ENCODE measurements at regions not wholly inside any gene's neighbourhood (a gene's known extent, or its start where the extent isn't known, plus 50 kb on each side); places are given as distances from the start of the nearest gene placed in this dataset.
A peak's percentile ranks its signal among the peaks of the same experiment; 100 is the strongest.

DNA sequence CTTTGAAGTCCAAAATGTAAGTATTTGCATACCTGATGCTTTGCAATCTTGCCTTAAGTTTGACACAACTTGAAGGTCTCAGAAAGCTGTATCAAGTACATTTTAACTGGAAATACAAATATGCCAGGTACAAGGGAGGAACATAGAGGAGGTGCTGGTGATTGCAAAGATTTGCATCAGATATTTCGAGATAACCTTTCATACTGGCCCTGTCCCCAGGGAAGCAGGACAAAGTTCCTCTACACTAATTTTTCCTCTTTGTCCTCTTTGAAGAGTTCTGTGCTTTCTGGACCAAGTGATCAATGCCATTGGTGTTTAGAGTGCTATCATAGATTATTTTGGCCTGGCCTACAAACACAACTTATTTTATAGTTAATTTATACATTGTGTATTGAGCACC is 686.1 kb downstream of the HACE1 start:
- DNase-seq: no peak

DNA sequence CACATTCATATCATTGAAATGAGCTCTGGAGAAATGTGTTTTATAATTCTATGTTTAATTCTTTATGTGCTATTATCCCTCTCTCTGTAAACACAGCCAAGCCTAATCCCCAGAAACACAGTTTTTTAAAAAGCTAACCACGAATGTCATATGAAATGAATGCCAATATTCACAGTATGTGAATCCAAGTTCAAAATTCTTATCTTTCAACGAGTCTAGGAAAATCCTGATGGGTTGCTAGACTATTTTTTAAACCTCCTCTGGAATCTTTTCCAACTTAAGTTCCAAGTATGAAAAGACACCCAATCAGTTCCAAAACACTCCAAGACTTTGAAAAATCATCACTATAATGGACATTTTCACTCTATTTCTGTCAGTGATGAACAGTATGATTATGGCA is 689.3 kb downstream of the HACE1 start:
- no peak for DNase-seq

GRCh38 chr6:104166055-104166668 is 693.6 kb downstream of the HACE1 start:
- no peak for DNase-seq

- peak; percentile 44 for DNase-seq
Observed at GRCh38 chr6:104162036-104162669, 697.6 kb downstream of the HACE1 start.

GRCh38 chr6:104159045-104159618 is 700.6 kb downstream of the HACE1 start:
- DNase-seq: no peak

DNA sequence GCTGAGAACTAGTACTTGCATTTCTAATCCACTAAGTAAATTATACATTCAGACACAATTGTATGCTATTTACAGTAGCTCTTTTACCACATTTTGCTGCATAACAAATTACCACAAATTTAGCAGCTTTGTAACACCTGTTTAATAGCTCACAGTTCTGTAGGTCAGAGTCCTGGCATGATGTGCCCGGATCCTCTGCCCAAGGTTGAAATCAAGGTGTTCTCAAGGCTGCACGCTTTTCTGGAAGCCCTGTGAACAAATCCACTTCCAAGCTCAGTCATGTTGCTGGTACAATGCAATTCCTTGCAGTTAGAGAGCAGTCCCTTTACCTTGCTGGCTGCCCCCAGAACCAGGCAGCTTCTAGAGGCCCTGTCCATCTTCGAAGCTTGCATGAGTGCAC is 716.0 kb downstream of the HACE1 start:
- DNase-seq: no peak

GRCh38 chr6:104134876-104135275 is 724.8 kb downstream of the HACE1 start:
- peak; percentile 82 for DNase-seq

GRCh38 chr6:104130343-104130742 is 729.4 kb downstream of the HACE1 start:
- DNase-seq: no peak

GRCh38 chr6:104126315-104127005 is 733.3 kb downstream of the HACE1 start:
- DNase-seq: no peak

- no peak for DNase-seq
Observed at GRCh38 chr6:104123227-104123626, 736.5 kb downstream of the HACE1 start.

GRCh38 chr6:104118274-104118673 is 741.4 kb downstream of the HACE1 start:
- no peak for DNase-seq

GRCh38 chr6:104109806-104110205 is 749.9 kb downstream of the HACE1 start:
- no peak for DNase-seq

DNA sequence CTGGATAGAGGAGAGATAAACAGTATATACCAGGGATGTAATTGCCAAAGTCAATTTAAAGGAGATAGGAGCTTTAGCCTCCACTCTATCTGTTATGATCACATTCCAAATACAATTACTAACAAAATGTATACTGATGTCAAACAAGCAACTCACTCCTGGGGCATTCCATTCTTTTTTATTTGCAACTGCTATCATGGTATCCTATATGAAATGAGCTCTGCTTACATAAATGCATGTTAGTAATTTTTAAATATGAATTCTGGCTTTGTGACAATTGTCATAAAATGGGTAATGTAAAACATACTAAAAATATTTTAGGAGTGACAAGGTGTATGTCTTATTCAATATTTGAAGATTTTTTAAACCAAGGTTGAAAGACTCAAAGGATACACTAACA is 751.1 kb downstream of the HACE1 start:
- no peak for DNase-seq

DNA sequence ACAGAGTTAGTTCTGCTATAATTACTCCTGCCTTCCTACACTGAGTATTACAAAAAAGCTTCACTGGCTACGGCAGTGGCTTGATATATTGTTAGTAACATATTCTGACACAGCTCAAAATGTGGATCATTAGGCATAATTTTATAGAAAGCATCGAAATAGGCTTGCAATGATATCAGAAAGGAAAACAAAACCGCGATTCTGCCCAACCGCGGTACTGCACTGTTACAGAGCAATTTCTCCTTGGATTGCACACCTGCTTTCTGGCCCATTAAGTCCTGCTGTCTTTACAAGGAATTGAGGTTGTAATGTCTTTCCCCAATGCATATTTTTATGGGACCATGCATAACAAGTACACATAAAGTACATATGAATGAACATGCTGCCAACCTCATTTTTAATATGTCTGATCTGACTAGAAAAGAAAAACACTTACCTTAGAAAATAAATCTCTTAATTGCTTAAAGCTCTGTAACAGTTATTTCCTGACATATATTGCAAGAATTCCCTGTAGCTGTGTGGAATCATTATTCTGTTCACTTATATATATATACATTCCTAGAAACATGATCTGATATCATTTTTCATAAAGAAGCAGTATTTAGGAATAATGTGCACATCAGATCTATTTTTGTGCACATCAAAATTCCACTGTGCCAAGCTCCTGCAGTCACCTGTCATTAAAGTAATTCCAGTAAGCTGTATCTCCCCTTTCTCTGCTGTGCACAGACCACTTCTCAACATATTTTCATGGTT is 763.9 kb downstream of the HACE1 start:
- no peak for DNase-seq

- no peak for DNase-seq
Observed at GRCh38 chr6:104087765-104088164, 772.0 kb downstream of the HACE1 start.

- no peak for DNase-seq
Observed at GRCh38 chr6:104068281-104068680, 791.4 kb downstream of the HACE1 start.

DNA sequence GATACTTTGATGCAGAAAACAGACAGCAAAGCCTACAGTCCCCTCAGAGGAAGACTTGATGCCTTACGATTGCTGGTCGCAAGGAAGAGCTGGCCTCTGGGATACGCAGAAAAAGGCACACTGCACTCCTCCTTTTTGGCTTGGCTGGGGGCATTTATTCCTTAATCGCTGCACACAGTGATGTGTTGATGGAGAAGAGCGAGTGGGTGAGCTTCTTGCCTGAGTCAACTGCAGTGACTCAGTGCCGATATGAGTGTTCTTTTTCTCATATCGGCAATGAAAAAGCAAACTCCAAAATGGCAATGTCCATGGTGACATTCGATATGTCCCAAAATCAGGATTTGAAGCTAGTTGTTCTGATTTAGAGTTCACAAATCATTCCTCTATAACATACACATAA is 794.8 kb downstream of the HACE1 start:
- no peak for DNase-seq

- DNase-seq: no peak
Observed at GRCh38 chr6:104050455-104050854, 809.3 kb downstream of the HACE1 start.

DNA sequence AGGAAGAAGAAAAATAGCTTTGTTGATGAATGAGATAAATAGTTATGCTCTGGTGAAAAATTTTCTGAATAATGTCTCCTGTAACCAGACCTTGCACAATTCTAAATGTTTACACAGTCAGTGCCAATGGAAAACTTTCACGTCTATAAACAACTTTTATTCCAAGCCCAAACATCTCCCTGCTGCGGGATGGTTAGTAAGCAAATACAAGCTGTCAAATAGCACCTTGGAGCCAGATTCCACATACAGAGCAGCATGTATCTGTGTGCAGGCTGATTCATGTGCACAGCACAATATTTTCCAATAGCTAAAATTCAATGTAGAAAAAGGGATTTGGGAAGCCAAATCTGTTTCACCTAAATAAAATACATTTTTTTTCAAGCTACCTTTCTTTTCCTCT is 813.3 kb downstream of the HACE1 start:
- DNase-seq: no peak

DNA sequence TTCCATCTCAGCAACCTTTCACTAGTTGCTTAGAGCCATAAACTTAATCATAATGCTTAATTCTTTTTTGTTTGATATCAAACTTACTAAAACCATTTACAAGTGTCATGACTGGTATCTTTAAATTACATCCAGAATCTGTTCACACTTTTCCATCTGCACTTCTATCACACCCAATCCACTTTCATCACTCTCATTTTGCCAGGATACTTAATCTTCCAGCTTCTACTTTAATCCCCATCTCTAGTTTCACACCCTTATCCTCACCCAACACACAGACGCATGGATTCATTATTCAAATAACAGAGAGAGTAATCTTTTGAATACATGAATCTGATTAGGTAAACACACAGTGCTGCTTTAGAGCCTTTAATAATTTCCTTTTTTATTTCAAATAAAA is 828.4 kb downstream of the HACE1 start:
- DNase-seq: no peak

GRCh38 chr6:104022126-104022525 is 837.6 kb downstream of the HACE1 start:
- no peak for DNase-seq

DNA sequence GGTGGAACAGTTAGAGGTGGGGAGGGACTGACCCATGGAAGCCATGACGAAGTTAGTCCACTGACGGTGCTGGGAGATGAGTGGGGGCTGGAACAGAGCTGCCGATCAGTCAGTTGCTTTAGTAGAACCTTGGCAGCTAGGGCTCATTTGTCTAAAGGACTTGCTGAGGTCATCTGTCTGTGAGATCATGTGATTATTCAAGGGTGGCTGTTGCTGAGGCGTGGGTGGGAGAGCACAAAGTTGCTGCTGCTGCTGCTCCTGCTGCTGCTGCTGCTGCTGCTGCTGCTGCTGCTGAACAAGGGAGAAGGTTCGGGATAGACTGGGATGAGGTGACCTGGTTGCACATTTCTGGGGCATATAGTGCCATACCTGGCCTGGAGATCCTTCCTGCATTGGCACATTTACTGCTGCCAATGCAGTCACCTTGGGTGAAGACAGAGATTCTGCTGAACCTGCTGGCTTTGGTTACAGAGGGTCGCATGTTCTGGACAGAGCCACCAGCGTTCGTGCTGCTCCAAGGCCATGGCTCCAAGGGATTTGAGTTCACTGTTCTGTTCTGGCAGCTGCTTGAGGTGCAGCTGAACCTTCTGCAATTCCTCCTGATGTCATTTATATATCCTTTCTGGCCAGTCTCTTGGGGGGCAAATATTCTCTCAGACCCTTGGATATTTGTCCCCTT is 840.5 kb downstream of the HACE1 start:
- no peak for DNase-seq
